ENCODE measurements at regions not wholly inside any gene's neighbourhood (a gene's known extent, or its start where the extent isn't known, plus 50 kb on each side); places are given as distances from the start of the nearest gene placed in this dataset.

GRCh38 chr3:55174747-55175146 is 246.9 kb upstream of the LRTM1 start:
- WGBS (ENCODE audit: insufficient coverage) = 78% methylated on average over 2 of the region's 4 CpGs
- Histone ChIP-seq H3K27ac (ENCODE audit: low read length) (no peak overlapping the region), H3K36me3 (ENCODE audit: control insufficient read depth, insufficient read depth, low read length) (no peaks in the 10 kb centered on the region), H3K9me3 (replicated peaks; ENCODE audit: control insufficient read depth, low read depth, low read length) (peaks cover 3% of the 10 kb centered on the region), H3K4me3 (ENCODE audit: low read length) (no peak overlapping the region), H3K27me3 (ENCODE audit: control insufficient read depth, insufficient read depth, low read length) (no peaks in the 10 kb centered on the region), H3K4me1 (ENCODE audit: control insufficient read depth, insufficient read depth, low read length) (no peaks in the 10 kb centered on the region)
- DNase-seq = peak; percentile 38

- Histone ChIP-seq H3K4me1 (ENCODE audit: control insufficient read depth, insufficient read depth, low read length) (no peaks in the 10 kb centered on the region), H3K27ac (ENCODE audit: low read length) (no peak overlapping the region), H3K9me3 (replicated peaks; ENCODE audit: control insufficient read depth, low read depth, low read length) (peaks cover 3% of the 10 kb centered on the region), H3K27me3 (ENCODE audit: control insufficient read depth, insufficient read depth, low read length) (no peaks in the 10 kb centered on the region), H3K4me3 (ENCODE audit: low read length) (no peak overlapping the region), H3K36me3 (ENCODE audit: control insufficient read depth, insufficient read depth, low read length) (no peaks in the 10 kb centered on the region)
- WGBS (ENCODE audit: insufficient coverage) = 60% methylated on average over 1 of the region's 1 CpG
- DNase-seq = no peak
Observed at GRCh38 chr3:55173504-55173903, 245.6 kb upstream of the LRTM1 start.

- H3K27ac ChIP-seq (ENCODE audit: low read length) = no peak overlapping the region
- H3K36me3 ChIP-seq (ENCODE audit: control insufficient read depth, insufficient read depth, low read length) = no peaks in the 10 kb centered on the region
- no peaks in the 10 kb centered on the region for H3K4me1 ChIP-seq (ENCODE audit: control insufficient read depth, insufficient read depth, low read length)
- WGBS (ENCODE audit: insufficient coverage) = 46% methylated on average over 2 of the region's 4 CpGs
- DNase-seq = no peak
- H3K27me3 ChIP-seq (ENCODE audit: control insufficient read depth, insufficient read depth, low read length) = no peaks in the 10 kb centered on the region
- H3K9me3 ChIP-seq (replicated peaks; ENCODE audit: control insufficient read depth, low read depth, low read length) = peaks cover 3% of the 10 kb centered on the region
- no peak overlapping the region for H3K4me3 ChIP-seq (ENCODE audit: low read length)
Observed at GRCh38 chr3:55172913-55173312, 245.1 kb upstream of the LRTM1 start.

- Histone ChIP-seq H3K27ac (ENCODE audit: low read length) (no peak overlapping the region), H3K36me3 (ENCODE audit: control insufficient read depth, insufficient read depth, low read length) (no peaks in the 10 kb centered on the region), H3K27me3 (ENCODE audit: control insufficient read depth, insufficient read depth, low read length) (no peaks in the 10 kb centered on the region), H3K9me3 (replicated peaks; ENCODE audit: control insufficient read depth, low read depth, low read length) (peaks cover 3% of the 10 kb centered on the region), H3K4me3 (ENCODE audit: low read length) (no peak overlapping the region), H3K4me1 (ENCODE audit: control insufficient read depth, insufficient read depth, low read length) (peaks cover 2% of the 10 kb centered on the region)
- WGBS (ENCODE audit: insufficient coverage) = no CpG with 5 or more reads among the region's 1 CpG
- DNase-seq = no peak
Observed at GRCh38 chr3:55170444-55170843, 242.6 kb upstream of the LRTM1 start.

- no peak overlapping the region for H3K27ac ChIP-seq (ENCODE audit: low read length)
- DNase-seq = peak; percentile 66
- H3K4me1 ChIP-seq (ENCODE audit: control insufficient read depth, insufficient read depth, low read length) = peaks cover 6% of the 10 kb centered on the region
- no peaks in the 10 kb centered on the region for H3K27me3 ChIP-seq (ENCODE audit: control insufficient read depth, insufficient read depth, low read length)
- peaks cover 3% of the 10 kb centered on the region for H3K9me3 ChIP-seq (replicated peaks; ENCODE audit: control insufficient read depth, low read depth, low read length)
- no peaks in the 10 kb centered on the region for H3K36me3 ChIP-seq (ENCODE audit: control insufficient read depth, insufficient read depth, low read length)
- WGBS (ENCODE audit: insufficient coverage) = no CpG with 5 or more reads among the region's 5 CpGs
- H3K4me3 ChIP-seq (ENCODE audit: low read length) = no peak overlapping the region
Observed at GRCh38 chr3:55169608-55170072, 241.8 kb upstream of the LRTM1 start.

GRCh38 chr3:55169161-55169560 is 241.3 kb upstream of the LRTM1 start:
- Histone ChIP-seq H3K4me3 (ENCODE audit: low read length) (no peak overlapping the region), H3K27ac (ENCODE audit: low read length) (no peak overlapping the region), H3K4me1 (ENCODE audit: control insufficient read depth, insufficient read depth, low read length) (peaks cover 6% of the 10 kb centered on the region), H3K9me3 (replicated peaks; ENCODE audit: control insufficient read depth, low read depth, low read length) (peaks cover 3% of the 10 kb centered on the region), H3K36me3 (ENCODE audit: control insufficient read depth, insufficient read depth, low read length) (no peaks in the 10 kb centered on the region), H3K27me3 (ENCODE audit: control insufficient read depth, insufficient read depth, low read length) (no peaks in the 10 kb centered on the region)
- DNase-seq = no peak

GRCh38 chr3:55167586-55168317 is 239.9 kb upstream of the LRTM1 start:
- no peaks in the 10 kb centered on the region for H3K27me3 ChIP-seq (ENCODE audit: control insufficient read depth, insufficient read depth, low read length)
- WGBS (ENCODE audit: insufficient coverage) = 88% methylated on average over 4 of the region's 4 CpGs
- H3K4me3 ChIP-seq (ENCODE audit: low read length) = no peak overlapping the region
- no peaks in the 10 kb centered on the region for H3K36me3 ChIP-seq (ENCODE audit: control insufficient read depth, insufficient read depth, low read length)
- H3K27ac ChIP-seq (ENCODE audit: low read length) = no peak overlapping the region
- no peak for DNase-seq
- peaks cover 3% of the 10 kb centered on the region for H3K9me3 ChIP-seq (replicated peaks; ENCODE audit: control insufficient read depth, low read depth, low read length)
- H3K4me1 ChIP-seq (ENCODE audit: control insufficient read depth, insufficient read depth, low read length) = peaks cover 6% of the 10 kb centered on the region

GRCh38 chr3:55166576-55167555 is 239.0 kb upstream of the LRTM1 start:
- no peaks in the 10 kb centered on the region for H3K27me3 ChIP-seq (ENCODE audit: control insufficient read depth, insufficient read depth, low read length)
- no peaks in the 10 kb centered on the region for H3K36me3 ChIP-seq (ENCODE audit: control insufficient read depth, insufficient read depth, low read length)
- DNase-seq = no peak
- H3K4me1 ChIP-seq (ENCODE audit: control insufficient read depth, insufficient read depth, low read length) = peaks cover 6% of the 10 kb centered on the region
- no peak overlapping the region for H3K27ac ChIP-seq (ENCODE audit: low read length)
- H3K9me3 ChIP-seq (replicated peaks; ENCODE audit: control insufficient read depth, low read depth, low read length) = no peaks in the 10 kb centered on the region
- 83% methylated on average over 1 of the region's 5 CpGs for WGBS (ENCODE audit: insufficient coverage)
- no peak overlapping the region for H3K4me3 ChIP-seq (ENCODE audit: low read length)

- no CpG with 5 or more reads among the region's 6 CpGs for WGBS (ENCODE audit: insufficient coverage)
- Histone ChIP-seq H3K4me1 (ENCODE audit: control insufficient read depth, insufficient read depth, low read length) (peaks cover 6% of the 10 kb centered on the region), H3K9me3 (replicated peaks; ENCODE audit: control insufficient read depth, low read depth, low read length) (no peaks in the 10 kb centered on the region), H3K27me3 (ENCODE audit: control insufficient read depth, insufficient read depth, low read length) (no peaks in the 10 kb centered on the region), H3K36me3 (ENCODE audit: control insufficient read depth, insufficient read depth, low read length) (no peaks in the 10 kb centered on the region), H3K27ac (ENCODE audit: low read length) (no peak overlapping the region), H3K4me3 (ENCODE audit: low read length) (no peak overlapping the region)
- peak; percentile 70 for DNase-seq
Observed at GRCh38 chr3:55165704-55166405, 238.0 kb upstream of the LRTM1 start.

GRCh38 chr3:55165278-55165677 is 237.4 kb upstream of the LRTM1 start:
- Histone ChIP-seq H3K4me3 (ENCODE audit: low read length) (no peak overlapping the region), H3K27ac (ENCODE audit: low read length) (no peak overlapping the region), H3K4me1 (ENCODE audit: control insufficient read depth, insufficient read depth, low read length) (peaks cover 9% of the 10 kb centered on the region), H3K9me3 (replicated peaks; ENCODE audit: control insufficient read depth, low read depth, low read length) (no peaks in the 10 kb centered on the region), H3K36me3 (ENCODE audit: control insufficient read depth, insufficient read depth, low read length) (no peaks in the 10 kb centered on the region), H3K27me3 (ENCODE audit: control insufficient read depth, insufficient read depth, low read length) (no peaks in the 10 kb centered on the region)
- peak; percentile 19 for DNase-seq
- no CpG with 5 or more reads among the region's 3 CpGs for WGBS (ENCODE audit: insufficient coverage)
